H1 (cell line): ENCODE measurements at regions not wholly inside any gene's neighbourhood (a gene's known extent, or its start where the extent isn't known, plus 50 kb on each side); places are given as distances from the start of the nearest gene placed in this dataset.

Experiments
- CTCF ChIA-PET: fragments of 300-600 bp; sonication (Branson Sonifier 250); formaldehyde crosslinking; loops from one replicate; lab custom pipeline; 2021; ENCODE audit not compliant: partially characterized antibody; lab: Charles Lee
- POLR2A ChIA-PET: fragments of 300-600 bp; sonication (Branson Sonifier 250); formaldehyde crosslinking; loops from one replicate; lab custom pipeline; 2021; ENCODE audit warnings: inconsistent platforms; ENCODE audit not compliant: partially characterized antibody; lab: Charles Lee
- DNase-seq, 2 experiments: peaks; one replicate each; pipeline versions ENCODE4 v3.0.0 to v3.0.0-alpha.2; 2010 to 2022; ENCODE audit warnings: low spot score in 2 of 2, low read depth in 1 of 2, mixed read lengths in 1 of 2
- FAIRE-seq: peaks from 2 replicates; lab custom pipeline; 2011; peaks lifted over from hg19 to GRCh38; lab: Jason Lieb, UNC
- H2AFZ ChIP-seq: 2 replicates; pipeline ENCODE4 v1.8.1; 2012; ENCODE audit warnings: low read length, inconsistent platforms
- H2AK5ac ChIP-seq: 2 replicates; pipeline ENCODE4 v1.6.1; 2013; ENCODE audit warnings: low read depth, low read length
- H2BK120ac ChIP-seq: replicated peaks from 2 replicates; pipeline ENCODE3; 2013; ENCODE audit warnings: low read depth, low read length, inconsistent platforms
- H2BK12ac ChIP-seq: 2 replicates; pipeline ENCODE4 v1.6.1; 2013; ENCODE audit warnings: low read depth, low read length
- H2BK15ac ChIP-seq: 2 replicates; pipeline ENCODE4 v1.6.1; 2013; ENCODE audit warnings: low read length
- H2BK20ac ChIP-seq: 2 replicates; pipeline ENCODE4 v1.6.1; 2013; ENCODE audit warnings: low read length
- H2BK5ac ChIP-seq: 2 replicates; pipeline ENCODE4 v1.6.1; 2013; ENCODE audit warnings: low read depth, low read length
- H3K14ac ChIP-seq: 2 replicates; pipeline ENCODE4 v1.6.1; 2013; ENCODE audit warnings: inconsistent platforms; ENCODE audit not compliant: insufficient read length
- H3K18ac ChIP-seq: 2 replicates; pipeline ENCODE4 v1.6.1; 2013; ENCODE audit warnings: low read length; ENCODE audit errors: extremely low read depth
- H3K23ac ChIP-seq: 2 replicates; pipeline ENCODE4 v1.6.1; 2013; ENCODE audit warnings: inconsistent platforms; ENCODE audit not compliant: insufficient read length
- H3K23me2 ChIP-seq: 2 replicates; pipeline ENCODE4 v1.6.1; 2013; ENCODE audit warnings: low read depth, low read length
- H3K27ac ChIP-seq: 2 replicates; pipeline ENCODE4 v1.6.1; 2011; ENCODE audit warnings: low read depth, low read length, inconsistent platforms
- H3K27me3 ChIP-seq, 4 experiments: replicated peaks in 1 of 4; 1 replicate in 1 of 4; 2 replicates in 3 of 4; pipeline versions ENCODE4 v1.6.1 to v1.8.1; 2011 to 2013; ENCODE audit warnings: low read length in 3 of 4, mild to moderate bottlenecking in 3 of 4, inconsistent platforms in 2 of 4, mixed read lengths in 2 of 4, moderate library complexity in 1 of 4; ENCODE audit not compliant: control insufficient read depth in 3 of 4, insufficient read depth in 3 of 4; ENCODE audit errors: extremely low read depth in 1 of 4
- H3K36me3 ChIP-seq, 4 experiments: 2 replicates each; pipeline versions ENCODE4 v1.6.1 to v1.8.1; 2011 to 2013; ENCODE audit warnings: mild to moderate bottlenecking in 4 of 4, low read length in 3 of 4, moderate library complexity in 2 of 4, control low read depth in 1 of 4, inconsistent platforms in 1 of 4; ENCODE audit not compliant: insufficient read depth in 4 of 4, control insufficient read depth in 2 of 4
- H3K4ac ChIP-seq: replicated peaks from 2 replicates; pipeline ENCODE3; 2013; ENCODE audit warnings: low read length, low read depth, mixed read lengths, inconsistent platforms; ENCODE audit not compliant: insufficient read length
- H3K4me1 ChIP-seq, 4 experiments: replicated peaks in 1 of 4; 1 replicate in 1 of 4; 2 replicates in 3 of 4; pipeline versions ENCODE4 v1.6.1 to v1.8.1; 2011 to 2013; ENCODE audit warnings: low read length in 3 of 4, inconsistent platforms in 2 of 4, mixed read lengths in 1 of 4; ENCODE audit not compliant: insufficient read depth in 4 of 4, control insufficient read depth in 3 of 4
- H3K4me2 ChIP-seq, 2 experiments: 2 replicates each; pipeline versions ENCODE4 v1.6.1 to v1.8.1; 2011 to 2013; ENCODE audit warnings: low read depth in 2 of 2, low read length in 2 of 2, control low read depth in 1 of 2, inconsistent platforms in 1 of 2, mild to moderate bottlenecking in 1 of 2; ENCODE audit not compliant: insufficient read depth in 1 of 2
- H3K4me3 ChIP-seq, 4 experiments: fragments of 200-600, 300-600 bp in 1 of 4; sonication (generic), shearing (Covaris generic), sonication (Bioruptor Twin) in 1 of 4; 2 replicates each; pipeline versions ENCODE4 v1.5.1 to v1.8.1; 2011 to 2016; ENCODE audit warnings: low read length in 4 of 4, low read depth in 3 of 4, control low read depth in 2 of 4, inconsistent platforms in 2 of 4, mild to moderate bottlenecking in 2 of 4, mixed read lengths in 1 of 4, moderate library complexity in 1 of 4; ENCODE audit not compliant: insufficient read depth in 2 of 4; ENCODE audit errors: extremely low read depth in 1 of 4
- H3K56ac ChIP-seq: replicated peaks from 2 replicates; pipeline ENCODE3; 2013; ENCODE audit warnings: low read depth, mild to moderate bottlenecking, mixed read lengths, low read length, inconsistent platforms; ENCODE audit not compliant: insufficient read length
- H3K79me1 ChIP-seq: 2 replicates; pipeline ENCODE4 v1.6.1; 2013; ENCODE audit warnings: low read depth, low read length, control low read depth
- H3K79me2 ChIP-seq, 2 experiments: 2 replicates each; pipeline versions ENCODE4 v1.6.1 to v1.8.1; 2012 to 2013; ENCODE audit warnings: low read length in 2 of 2, mild to moderate bottlenecking in 2 of 2, inconsistent platforms in 1 of 2; ENCODE audit not compliant: insufficient read depth in 2 of 2, control insufficient read depth in 1 of 2
- H3K9ac ChIP-seq, 4 experiments: replicated peaks in 1 of 4; 1 replicate in 1 of 4; 2 replicates in 3 of 4; pipeline versions ENCODE4 v1.6.1 to v1.8.1; 2011 to 2013; ENCODE audit warnings: low read depth in 3 of 4, low read length in 3 of 4, control low read depth in 2 of 4, mild to moderate bottlenecking in 2 of 4, moderate library complexity in 2 of 4, inconsistent platforms in 1 of 4; ENCODE audit errors: extremely low read depth in 1 of 4
- H3K9me3 ChIP-seq, 2 experiments: 2 replicates each; pipeline versions ENCODE4 v1.6.1 to v1.8.1; 2012 to 2013; ENCODE audit warnings: mild to moderate bottlenecking in 2 of 2, moderate library complexity in 2 of 2, control low read depth in 1 of 2, inconsistent platforms in 1 of 2, low read depth in 1 of 2, low read length in 1 of 2, mixed read lengths in 1 of 2; ENCODE audit not compliant: insufficient read depth in 2 of 2
- H4K20me1 ChIP-seq, 2 experiments: replicated peaks in 1 of 2; 2 replicates each; pipeline versions ENCODE3 to v1.8.1; 2011 to 2013; ENCODE audit warnings: inconsistent platforms in 2 of 2, low read length in 2 of 2, mild to moderate bottlenecking in 1 of 2; ENCODE audit not compliant: insufficient read depth in 2 of 2, control insufficient read depth in 1 of 2
- H4K5ac ChIP-seq: 2 replicates; pipeline ENCODE4 v1.6.1; 2013; ENCODE audit warnings: low read length, low read depth, mixed read lengths, inconsistent platforms; ENCODE audit not compliant: insufficient read length
- H4K8ac ChIP-seq: 2 replicates; pipeline ENCODE4 v1.8.0; 2013; ENCODE audit warnings: mild to moderate bottlenecking, moderate library complexity, low read length, inconsistent platforms; ENCODE audit not compliant: insufficient read depth; ENCODE audit errors: extremely low read depth
- H4K91ac ChIP-seq: replicated peaks from 2 replicates; pipeline ENCODE3; 2013; ENCODE audit warnings: low read length, mixed read lengths, inconsistent platforms; ENCODE audit not compliant: insufficient read length
- EZH2 ChIP-seq: fragments of 200-600 bp; sonication (generic); IDR thresholded peaks from 2 replicates; pipeline ENCODE4 v1.7.1; 2012; ENCODE audit warnings: low read depth, mild to moderate bottlenecking, moderate library complexity, low read length, inconsistent platforms; ENCODE audit not compliant: severe bottlenecking
- RBBP5 ChIP-seq: IDR thresholded peaks from 2 replicates; pipeline ENCODE4 v1.7.1; 2012; ENCODE audit warnings: low read depth, mild to moderate bottlenecking, inconsistent platforms, low read length, moderate library complexity, borderline replicate concordance
- SIRT6 ChIP-seq: IDR thresholded peaks from one replicate; pipeline ENCODE4 v1.7.1; 2012; ENCODE audit warnings: low read length, inconsistent platforms
- TAF1 ChIP-seq: IDR thresholded peaks from 2 replicates; pipeline ENCODE4 v1.6.1; 2011; ENCODE audit warnings: mild to moderate bottlenecking, low read depth, low read length
- TCF12 ChIP-seq: IDR thresholded peaks from 2 replicates; pipeline ENCODE4 v1.6.1; 2011; ENCODE audit warnings: low read depth, mild to moderate bottlenecking, low read length
- WGBS, 2 experiments: shearing (Covaris generic) in 1 of 2; methylation state at CpG; one replicate each; pipeline versions ENCODE4 v1.1.6 to v1.1.7; 2013 to 2015; ENCODE audit warnings: low lambda C conversion rate in 2 of 2, mixed read lengths in 2 of 2, inconsistent platforms in 1 of 2, low coverage in 1 of 2, missing lambda C conversion rate in 1 of 2; ENCODE audit not compliant: insufficient replicate concordance in 2 of 2, insufficient coverage in 1 of 2, insufficient read length in 1 of 2; ENCODE audit errors: extremely low coverage in 1 of 2, missing lambda C conversion rate in 1 of 2; 5-methylcytosine and 5-hydroxymethylcytosine counted together

DNA sequence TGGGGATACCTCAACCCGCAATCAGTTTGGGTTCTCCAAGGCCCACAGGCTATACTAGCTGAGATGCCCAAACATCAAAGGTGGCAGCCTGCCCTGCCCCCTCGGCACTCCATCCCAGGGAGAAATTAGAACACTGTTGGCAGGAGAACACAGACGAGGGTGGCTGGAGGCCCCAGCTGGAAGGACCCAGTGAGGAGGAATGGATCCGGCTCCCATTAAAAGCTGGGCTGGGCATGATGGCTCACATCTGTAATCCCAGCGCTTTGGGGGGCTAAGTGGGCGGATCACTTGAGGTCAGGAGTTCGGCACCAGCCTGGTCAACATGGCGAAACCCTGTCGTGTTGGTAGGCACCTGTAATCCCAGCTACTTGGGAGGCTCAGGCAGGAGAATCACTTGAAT, 199.9 kb upstream of the GNAI1 start:
- no peak for FAIRE-seq
- no peak overlapping the region for H2AK5ac ChIP-seq
- H3K23ac ChIP-seq = no peak overlapping the region
- 85% methylated on average over 9 of the region's 9 CpGs; no CpG with 5 or more reads in 1 of the 2 experiments for WGBS, 2 experiments
- H3K18ac ChIP-seq = no peak overlapping the region
- no peak overlapping the region for H3K4ac ChIP-seq
- H2BK5ac ChIP-seq = no peak overlapping the region
- no peaks in the 10 kb centered on the region for H3K9me3 ChIP-seq
- no peak overlapping the region for H4K8ac ChIP-seq
- no peak for DNase-seq
- H2BK20ac ChIP-seq = no peak overlapping the region
- H3K23me2 ChIP-seq = no peaks in the 10 kb centered on the region
- H4K91ac ChIP-seq = no peak overlapping the region
- no peaks in the 10 kb centered on the region for H3K36me3 ChIP-seq
- no peak overlapping the region; the same call in 1 of the 2 replicates for H2AFZ ChIP-seq
- H4K20me1 ChIP-seq = no peaks in the 10 kb centered on the region
- TF ChIP-seq EZH2 (no peak), TAF1 (no peak), RBBP5 (no peak), SIRT6 (no peak), TCF12 (no peak)
- TF ChIP-seq, all 59 proteins: peak for 0
- Histone ChIP-seq H2BK12ac (no peak overlapping the region), H3K4me2 (no peak overlapping the region), H3K4me1 (no peaks in the 10 kb centered on the region), H3K9ac (no peak overlapping the region), H3K27ac (no peak overlapping the region), H3K27me3 (no peaks in the 10 kb centered on the region), H3K14ac (no peak overlapping the region), H2BK15ac (no peak overlapping the region), H3K4me3 (no peak overlapping the region), H3K79me2 (no peaks in the 10 kb centered on the region), H4K5ac (no peak overlapping the region), H3K79me1 (no peaks in the 10 kb centered on the region), H3K56ac (no peak overlapping the region), H2BK120ac (no peak overlapping the region)
- CTCF ChIA-PET = no interaction called here
- POLR2A ChIA-PET = no interaction called here
